ENCODE measurements at regions not wholly inside any gene's neighbourhood (a gene's known extent, or its start where the extent isn't known, plus 50 kb on each side); places are given as distances from the start of the nearest gene placed in this dataset.

- DNase-seq: no peak
Observed at GRCh38 chr7:21140622-21141021, 287.3 kb upstream of the SP4 start.

- DNase-seq: no peak
Observed at GRCh38 chr7:21141476-21141875, 286.4 kb upstream of the SP4 start.

- no peak for DNase-seq
Observed at GRCh38 chr7:21142081-21142480, 285.8 kb upstream of the SP4 start.

GRCh38 chr7:21146642-21147423 is 281.1 kb upstream of the SP4 start:
- no peak for DNase-seq

GRCh38 chr7:21149809-21150208 is 278.1 kb upstream of the SP4 start:
- no peak for DNase-seq

GRCh38 chr7:21154614-21155013 is 273.3 kb upstream of the SP4 start:
- DNase-seq: no peak

- no peak for DNase-seq
Observed at GRCh38 chr7:21159506-21159905, 268.4 kb upstream of the SP4 start.

- DNase-seq: no peak
Observed at GRCh38 chr7:21160401-21160800, 267.5 kb upstream of the SP4 start.

GRCh38 chr7:21167942-21168341 is 259.9 kb upstream of the SP4 start:
- DNase-seq: no peak

GRCh38 chr7:21169667-21170580 is 258.0 kb upstream of the SP4 start:
- DNase-seq: no peak

- DNase-seq: no peak
Observed at GRCh38 chr7:21172800-21173199, 255.1 kb upstream of the SP4 start.

GRCh38 chr7:21173436-21173835 is 254.4 kb upstream of the SP4 start:
- no peak for DNase-seq

GRCh38 chr7:21175714-21176113 is 252.2 kb upstream of the SP4 start:
- DNase-seq: no peak

GRCh38 chr7:21184942-21185652 is 242.8 kb upstream of the SP4 start:
- DNase-seq: no peak

- DNase-seq: no peak
Observed at GRCh38 chr7:21185653-21186265, 242.1 kb upstream of the SP4 start.

- DNase-seq: no peak
Observed at GRCh38 chr7:21191321-21192073, 236.4 kb upstream of the SP4 start.

- no peak for DNase-seq
Observed at GRCh38 chr7:21192657-21193056, 235.2 kb upstream of the SP4 start.

- no peak for DNase-seq
Observed at GRCh38 chr7:21193895-21194294, 234.0 kb upstream of the SP4 start.

- DNase-seq: no peak
Observed at GRCh38 chr7:21194936-21195335, 232.9 kb upstream of the SP4 start.

- DNase-seq: no peak
Observed at GRCh38 chr7:21198921-21199320, 229.0 kb upstream of the SP4 start.

GRCh38 chr7:21200503-21200902 is 227.4 kb upstream of the SP4 start:
- no peak for DNase-seq
